HG03565 (cell line): ENCODE measurements at regions not wholly inside any gene's neighbourhood (a gene's known extent, or its start where the extent isn't known, plus 50 kb on each side); places are given as distances from the start of the nearest gene placed in this dataset.

Source experiments
- ATAC-seq: cut with Tn5 transposase; IDR thresholded peaks from one replicate; pipeline ENCODE4 v1.9.1; 2021; ENCODE audit warnings: mild to moderate bottlenecking, moderate library complexity; ENCODE audit not compliant: unreplicated experiment

DNA sequence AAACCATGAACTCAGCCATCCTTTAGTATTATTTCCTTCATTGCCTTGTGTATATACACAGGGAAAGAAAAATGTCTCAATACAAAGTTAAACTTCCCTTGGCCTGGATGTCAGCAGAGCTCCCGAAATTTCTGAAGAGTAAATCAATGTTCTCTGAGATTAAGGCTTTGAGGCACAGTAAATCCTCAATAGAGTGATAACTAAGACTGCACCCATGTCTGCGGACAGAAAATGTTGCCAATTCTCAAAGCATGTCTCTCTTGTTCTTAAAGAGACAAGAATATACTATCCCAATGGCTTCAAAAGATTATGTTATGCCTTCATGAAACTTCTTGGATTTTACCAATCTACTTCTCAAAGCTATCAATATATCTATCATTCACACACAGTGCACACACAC lies 1196.7 kb upstream of the TENM4 start:
- no peak for ATAC-seq

DNA sequence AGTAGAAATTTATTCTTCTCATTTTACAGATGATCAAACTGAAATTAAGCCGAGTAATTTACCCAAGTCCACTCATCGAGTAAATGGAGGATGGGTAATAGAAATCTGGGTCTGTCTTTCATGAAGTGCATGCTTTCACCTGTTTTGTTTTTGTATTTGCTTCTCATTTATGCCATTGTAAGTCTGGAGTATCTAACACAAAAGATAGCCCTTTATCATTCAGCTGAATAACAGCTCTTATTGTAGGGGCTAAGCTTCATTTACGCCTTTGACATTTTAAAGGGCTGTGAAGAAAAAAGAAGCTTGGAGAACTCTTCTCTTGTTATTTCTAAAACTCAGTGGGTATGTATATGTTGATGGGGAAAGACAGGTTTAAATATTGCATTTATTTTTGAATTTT lies 1196.2 kb upstream of the TENM4 start:
- ATAC-seq = no peak

DNA sequence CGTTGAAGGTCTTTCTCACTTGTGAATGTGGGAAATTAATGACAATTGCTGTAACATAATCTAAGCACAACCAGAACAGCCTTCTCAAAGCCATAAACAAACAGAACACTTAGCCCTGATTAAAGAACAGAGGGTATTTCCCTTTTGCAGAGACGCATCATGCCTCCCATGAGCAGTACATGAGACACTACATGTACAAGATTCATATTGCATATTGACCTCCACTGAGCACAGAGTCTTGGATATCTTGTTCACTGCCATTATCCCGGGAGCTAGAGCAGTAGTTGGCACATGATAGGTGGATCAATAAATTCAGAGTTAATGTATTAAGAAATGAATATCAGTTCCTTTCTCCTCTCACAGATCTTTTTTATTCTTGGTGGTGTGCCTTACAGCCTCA lies 1194.3 kb upstream of the TENM4 start:
- ATAC-seq = no peak

DNA sequence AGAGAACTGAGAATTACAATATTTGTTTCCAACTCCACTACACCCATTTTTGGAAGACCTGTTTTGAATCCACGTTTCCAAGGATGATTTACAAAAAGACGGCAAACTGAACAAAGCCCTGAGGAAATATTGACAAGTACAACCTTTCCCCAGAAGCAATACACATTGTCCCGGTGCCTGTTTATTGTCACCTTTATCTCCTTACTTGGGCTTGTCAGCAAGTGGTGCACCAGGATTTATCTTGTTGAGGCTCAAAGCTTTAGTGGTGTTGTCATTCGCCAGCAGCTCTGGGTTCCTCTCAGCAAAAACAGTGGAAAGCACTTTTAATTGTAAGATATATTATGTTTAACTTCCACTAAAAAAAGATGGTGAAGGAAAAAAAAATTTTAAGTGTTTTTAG lies 1191.9 kb upstream of the TENM4 start:
- ATAC-seq = no peak

DNA sequence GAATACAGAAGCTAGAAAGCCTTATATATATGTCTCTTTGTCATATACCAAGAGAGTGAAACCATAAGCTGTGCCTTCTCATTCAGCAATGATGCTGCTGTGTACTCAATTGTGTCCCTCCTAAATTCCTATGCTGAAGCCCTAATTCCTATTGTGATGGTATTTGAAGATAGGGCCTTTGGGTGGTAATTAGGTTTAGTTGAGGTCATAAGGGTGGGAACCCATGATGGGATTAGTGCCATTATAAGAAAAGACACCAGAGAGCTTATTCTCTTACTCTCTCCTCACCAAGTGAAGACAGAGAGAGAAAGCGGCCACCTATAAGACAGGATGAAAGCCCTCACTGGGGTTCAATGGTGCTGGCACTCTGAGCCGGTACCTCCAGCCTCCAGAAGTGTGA lies 1191.3 kb upstream of the TENM4 start:
- ATAC-seq = no peak

DNA sequence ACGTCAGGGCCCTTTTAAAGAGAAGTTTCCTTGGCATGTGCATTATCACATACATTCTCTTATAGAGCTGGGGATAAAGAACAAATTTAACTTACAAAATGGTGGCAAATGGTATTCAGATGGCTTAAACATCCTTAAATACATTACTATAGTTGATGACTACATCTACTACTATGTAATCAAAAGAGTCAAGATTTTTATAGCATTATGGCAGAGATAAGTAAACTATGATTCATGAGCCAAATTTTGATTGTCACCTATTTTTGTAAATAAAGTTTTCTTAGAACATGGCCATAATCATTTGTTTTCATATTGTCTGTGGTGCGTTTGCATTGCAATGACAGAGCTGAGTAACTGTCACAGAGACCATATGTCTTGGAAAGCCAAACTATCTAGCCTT lies 1188.6 kb upstream of the TENM4 start:
- ATAC-seq = no peak

DNA sequence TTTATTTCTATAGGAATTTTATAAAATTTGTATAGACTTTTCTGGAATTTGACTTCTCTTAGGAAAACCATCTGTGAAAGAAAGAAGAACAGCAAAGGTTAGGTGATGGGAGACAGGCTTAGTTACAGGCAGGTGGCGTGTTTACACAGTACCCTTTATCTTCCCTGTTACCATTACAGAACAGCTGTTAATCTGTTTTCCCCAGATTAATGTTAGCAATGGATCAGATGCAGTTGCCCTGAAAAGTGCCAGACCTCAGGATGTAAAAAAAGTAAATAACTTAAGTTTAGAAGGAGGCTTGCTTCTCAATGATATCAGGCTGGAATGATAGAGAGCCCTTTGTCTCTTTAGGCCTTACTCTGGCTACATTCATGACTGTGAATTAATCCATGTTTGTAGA lies 1186.5 kb upstream of the TENM4 start:
- ATAC-seq = no peak

DNA sequence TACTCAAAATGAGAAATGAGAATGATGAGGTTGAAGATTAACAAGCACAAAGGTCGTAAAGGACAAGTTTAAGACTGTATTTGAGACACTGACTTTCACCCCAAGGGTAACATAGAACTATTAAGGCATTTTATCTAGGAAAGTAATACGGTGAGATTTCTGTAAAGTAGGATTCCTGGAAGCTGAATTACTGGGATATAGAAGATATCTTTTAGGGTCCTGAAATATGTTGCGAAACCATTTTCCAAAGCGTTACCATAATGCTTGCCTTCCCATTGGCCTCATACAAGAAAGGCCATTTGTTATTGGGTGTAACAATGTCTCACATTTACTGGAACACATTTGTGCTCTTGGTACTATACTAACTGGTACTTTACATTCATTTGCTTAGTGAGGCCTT lies 1185.9 kb upstream of the TENM4 start:
- no peak for ATAC-seq

DNA sequence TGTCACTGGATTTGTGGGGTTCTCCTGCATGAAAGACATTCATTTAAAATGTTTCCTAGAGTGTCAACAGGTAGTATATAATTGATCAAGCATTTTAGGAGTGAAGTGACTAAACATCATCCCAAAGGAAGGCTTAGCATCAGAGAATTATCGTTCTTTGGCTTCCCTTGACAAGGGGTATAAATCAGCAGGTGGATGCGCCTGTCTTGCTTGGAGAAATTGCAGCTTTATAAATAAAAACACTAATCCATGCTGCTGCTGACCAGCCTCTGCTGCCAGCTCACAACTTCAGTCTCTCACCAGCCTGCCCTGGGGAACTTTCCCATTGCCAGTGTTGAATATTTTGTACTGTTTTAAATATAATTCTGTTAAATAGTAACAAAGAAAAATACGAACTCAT lies 1184.7 kb upstream of the TENM4 start:
- ATAC-seq = no peak

DNA sequence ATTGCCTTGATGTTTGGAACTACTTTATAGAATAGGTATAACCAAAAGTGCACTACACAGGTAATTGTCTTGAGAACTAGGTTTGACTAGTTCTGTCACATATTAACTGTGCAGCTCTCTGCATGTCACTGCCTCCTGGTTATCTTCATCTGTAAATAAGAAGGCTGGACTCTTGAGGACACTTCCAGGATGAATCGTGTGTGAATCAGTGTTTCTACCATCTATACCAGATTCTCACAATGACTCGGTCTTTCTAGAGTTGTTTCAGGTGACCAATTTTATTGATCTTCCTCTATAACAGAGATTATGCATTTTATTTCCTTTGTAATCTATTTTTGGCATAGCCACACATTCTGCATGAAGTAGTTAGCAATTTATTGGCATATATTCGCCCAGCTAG lies 1181.0 kb upstream of the TENM4 start:
- ATAC-seq = no peak

DNA sequence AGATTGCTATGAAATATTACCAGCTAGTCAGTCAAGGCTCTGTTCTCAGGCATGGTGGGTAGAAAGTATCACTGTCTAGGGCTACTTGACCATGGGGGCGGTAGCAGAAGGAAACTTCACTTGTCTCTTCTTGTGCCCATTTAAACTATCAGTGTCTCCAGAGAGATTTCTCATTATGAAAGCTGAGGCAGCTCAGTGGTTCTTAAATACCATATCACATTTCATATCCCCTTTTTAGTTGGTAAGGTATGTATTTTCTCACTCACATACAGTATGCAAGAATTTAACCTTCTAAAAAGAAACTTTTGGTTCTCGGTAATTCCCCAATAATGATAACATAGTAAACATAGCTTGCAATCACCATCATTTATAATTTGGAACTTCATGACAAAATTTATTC lies 1180.0 kb upstream of the TENM4 start:
- ATAC-seq = no peak

DNA sequence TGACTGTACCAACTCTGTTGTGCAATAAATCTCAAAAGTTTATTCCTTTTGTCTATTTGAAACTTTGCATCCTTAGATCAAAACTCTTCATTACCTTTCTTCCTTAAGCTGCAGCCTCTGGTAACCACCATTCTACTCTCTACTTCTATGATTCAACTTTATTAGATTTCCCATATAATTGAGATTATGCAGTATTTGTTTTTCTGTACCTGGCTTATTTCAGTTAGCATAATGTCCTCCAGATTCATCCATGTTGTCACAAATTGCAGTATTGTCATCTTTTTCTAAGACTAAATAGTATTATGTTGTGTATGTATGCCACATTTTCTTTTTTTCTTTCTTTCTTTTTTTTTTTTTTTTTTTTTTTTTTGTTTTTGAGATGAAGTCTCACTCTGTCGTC lies 1176.3 kb upstream of the TENM4 start:
- ATAC-seq = no peak

DNA sequence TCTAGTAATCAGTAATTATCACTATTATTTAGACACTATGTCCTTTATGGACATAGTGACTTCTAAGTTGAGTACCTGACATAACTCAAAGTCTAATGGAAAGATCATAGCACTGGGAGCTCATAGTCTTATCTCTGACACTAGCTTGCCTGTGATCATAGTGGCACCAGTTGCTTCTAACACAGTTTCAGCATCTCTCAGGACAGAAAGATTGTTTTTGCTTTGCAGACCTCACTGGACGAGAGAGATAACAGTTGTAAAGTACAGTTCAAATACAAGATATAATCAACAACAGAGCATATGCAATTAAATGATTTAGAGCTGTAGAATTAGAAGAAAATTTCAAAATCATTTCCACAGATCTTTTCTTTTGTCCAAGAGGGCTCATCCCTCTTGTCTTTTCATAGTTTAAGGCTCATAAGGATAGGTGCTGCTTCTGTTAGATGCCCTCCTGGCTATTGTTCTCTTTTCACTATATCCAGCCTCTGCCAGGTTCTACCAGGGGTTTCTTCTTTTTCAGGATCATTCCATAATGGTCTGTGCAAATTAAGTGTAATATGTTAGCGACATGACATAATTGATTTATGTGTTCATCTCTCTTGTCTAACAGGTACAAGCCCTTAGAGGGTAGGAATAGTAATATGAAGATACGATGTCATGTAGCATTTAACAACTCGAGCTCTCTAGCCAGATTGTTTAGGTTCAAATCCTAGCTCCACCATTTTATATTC lies 1175.4 kb upstream of the TENM4 start:
- ATAC-seq = no peak

DNA sequence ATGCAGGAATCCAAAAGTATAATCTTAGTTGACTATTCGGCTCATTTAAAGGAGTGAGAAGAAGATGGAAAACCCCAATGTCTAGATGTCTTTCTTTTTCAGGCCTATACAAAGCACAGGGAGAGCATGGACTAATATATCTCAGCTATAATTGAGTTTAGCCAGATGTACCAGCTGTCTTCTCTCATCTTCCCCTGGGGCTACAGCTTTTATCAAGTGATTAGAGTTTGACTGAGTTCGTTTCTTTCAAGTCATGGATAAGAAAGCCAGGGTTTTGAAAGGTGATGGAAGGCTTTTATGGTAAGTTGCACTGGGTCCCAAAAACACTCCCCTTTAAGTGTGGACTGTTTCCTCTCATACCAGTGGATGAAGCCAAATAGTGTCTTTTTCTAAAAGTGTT lies 1172.8 kb upstream of the TENM4 start:
- ATAC-seq = no peak

DNA sequence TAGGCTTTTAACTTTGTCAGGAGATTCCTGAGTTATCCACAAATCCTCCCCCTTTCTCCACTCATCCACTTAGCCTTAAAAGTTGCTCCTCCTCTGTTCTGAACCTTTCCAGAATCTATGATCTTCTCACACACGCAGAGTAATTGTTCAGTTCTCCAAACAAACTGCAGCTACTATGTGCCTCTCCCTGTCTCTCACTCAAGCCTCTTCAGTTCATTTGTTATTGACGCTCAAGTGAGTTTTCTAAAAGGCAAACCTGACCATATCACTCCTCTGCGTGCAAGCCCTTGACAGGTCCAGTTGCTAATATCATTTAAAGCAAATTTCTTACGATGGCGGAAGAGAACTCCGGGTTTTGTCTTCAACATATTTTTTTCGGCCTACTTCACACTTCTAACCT lies 1169.7 kb upstream of the TENM4 start:
- ATAC-seq = no peak

DNA sequence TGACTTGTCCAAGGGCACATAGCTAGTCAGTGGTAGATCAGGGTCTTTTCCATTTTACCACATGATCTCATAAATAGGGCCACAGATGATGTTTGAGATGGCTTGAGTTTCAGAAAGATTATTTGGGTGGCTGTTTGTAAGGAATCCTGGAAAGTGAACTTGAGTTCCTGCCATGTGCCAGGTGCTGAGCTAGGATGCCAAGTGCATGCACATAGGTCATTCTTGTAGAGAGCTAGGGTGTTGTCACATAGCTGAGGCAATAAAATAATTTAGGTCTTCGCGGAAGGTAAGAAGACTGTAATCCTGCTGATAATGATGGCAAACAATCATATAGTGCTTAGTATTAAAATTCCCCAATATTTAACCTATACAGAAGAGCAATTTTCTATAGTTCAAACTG lies 1162.6 kb upstream of the TENM4 start:
- no peak for ATAC-seq

DNA sequence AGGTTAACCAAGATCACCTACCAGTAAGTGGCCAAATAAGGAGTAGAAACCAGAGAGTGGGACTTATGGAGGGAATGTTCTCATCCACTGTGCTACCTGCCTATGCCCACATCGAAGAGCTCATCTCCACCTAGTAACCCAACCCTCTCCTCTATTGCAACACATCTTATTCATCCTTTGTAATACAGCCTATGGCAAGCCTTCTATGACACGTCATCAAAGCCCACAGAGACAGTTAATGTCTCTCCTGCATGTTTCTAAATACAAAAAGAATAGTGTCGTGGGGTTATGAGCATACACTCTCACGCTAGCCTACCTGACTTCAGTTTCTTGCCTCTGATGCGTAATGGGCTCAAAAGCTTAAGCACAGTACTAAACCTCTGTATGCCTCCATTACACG lies 1158.1 kb upstream of the TENM4 start:
- ATAC-seq = no peak

DNA sequence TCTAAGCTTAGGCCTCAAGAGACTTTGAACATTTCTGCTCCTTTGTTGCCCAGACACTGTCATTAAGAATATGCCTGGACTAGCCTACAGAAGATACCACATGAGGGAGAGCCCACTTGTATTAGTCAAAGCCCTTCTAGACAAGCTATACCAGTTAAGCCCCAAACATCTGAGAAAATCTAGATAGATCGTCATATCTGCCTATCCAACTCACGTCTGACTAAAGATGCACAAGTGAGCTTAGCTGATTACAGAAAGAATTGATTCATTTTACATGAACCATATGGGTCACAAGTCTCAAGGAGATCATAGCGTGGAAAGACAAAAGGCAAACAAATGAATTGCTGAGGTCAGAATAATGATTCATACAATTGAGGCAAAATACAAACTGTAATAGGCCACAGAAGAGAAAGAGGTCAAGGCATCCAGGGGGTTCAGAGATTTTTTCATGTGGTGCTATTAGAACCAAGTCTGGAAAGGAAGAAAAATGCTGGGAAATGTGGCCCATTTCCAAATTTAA lies 1155.5 kb upstream of the TENM4 start:
- no peak for ATAC-seq

DNA sequence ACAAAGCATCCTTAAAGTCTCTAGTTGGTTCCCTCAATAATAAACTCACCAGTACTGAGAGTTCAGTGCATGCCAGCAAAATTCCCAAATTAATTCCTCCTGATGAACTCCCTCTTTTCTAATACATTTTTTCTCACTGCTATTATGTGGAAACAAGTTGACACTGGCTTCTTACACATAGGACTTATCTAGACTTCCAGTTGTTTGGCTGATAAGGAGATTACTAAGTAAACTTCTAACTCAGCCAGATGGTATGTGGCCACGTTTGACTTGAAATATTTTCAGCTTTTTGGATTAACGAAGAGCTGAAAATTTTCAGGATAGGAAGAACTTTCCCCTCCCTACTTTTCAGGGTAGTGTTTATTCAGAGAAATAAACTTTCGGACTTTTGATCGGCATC lies 1154.2 kb upstream of the TENM4 start:
- no peak for ATAC-seq

DNA sequence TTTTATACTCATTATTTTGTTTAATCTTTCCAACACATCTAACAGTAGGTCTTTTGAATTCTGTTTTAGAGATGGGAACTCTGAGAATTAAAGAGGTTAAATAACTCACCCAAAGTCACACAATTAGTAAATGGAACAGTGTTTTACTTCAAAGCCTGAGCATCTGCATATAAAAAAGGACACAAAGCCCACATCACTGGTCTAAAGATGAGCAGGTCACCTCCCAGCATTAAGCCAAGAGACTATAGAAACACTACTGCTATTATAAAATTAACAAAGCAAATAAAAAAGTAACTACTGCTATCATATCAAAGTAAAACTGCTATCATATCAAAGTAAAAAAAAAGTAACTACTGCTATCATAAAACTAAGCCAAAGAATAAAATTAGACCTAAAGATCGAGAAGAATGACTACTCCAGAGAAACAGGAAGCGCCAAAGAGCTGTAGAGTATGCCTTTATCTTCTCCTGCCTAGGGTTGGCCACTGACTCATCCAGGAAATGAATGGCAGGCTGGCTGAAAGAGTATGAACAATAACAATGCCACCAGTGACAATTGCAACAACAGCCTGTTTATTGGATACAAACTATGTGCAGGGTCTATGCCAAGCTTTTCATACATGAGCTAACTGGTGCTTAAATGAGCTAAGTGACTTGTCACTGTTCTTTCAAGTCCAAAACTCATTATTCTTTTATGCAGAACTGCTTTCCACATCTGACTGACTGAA lies 1153.0 kb upstream of the TENM4 start:
- no peak for ATAC-seq

DNA sequence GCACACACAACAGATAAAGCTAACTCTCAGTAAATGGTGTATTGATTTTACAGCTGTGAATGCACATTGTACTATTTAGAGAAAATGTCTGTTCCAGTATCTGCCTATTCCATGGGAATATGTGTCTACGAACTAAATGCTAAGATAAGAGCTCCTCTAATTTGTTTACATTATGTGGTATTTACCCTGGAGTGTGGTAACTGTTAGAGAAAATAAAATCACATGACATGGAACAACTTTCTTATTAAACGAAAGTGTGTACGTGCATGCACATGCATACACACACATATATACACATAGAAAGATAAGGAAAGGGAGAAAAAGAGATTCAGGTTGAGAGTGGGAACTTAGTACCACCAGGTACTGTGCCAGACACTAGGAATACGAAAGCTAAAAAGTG lies 1151.7 kb upstream of the TENM4 start:
- no peak for ATAC-seq

DNA sequence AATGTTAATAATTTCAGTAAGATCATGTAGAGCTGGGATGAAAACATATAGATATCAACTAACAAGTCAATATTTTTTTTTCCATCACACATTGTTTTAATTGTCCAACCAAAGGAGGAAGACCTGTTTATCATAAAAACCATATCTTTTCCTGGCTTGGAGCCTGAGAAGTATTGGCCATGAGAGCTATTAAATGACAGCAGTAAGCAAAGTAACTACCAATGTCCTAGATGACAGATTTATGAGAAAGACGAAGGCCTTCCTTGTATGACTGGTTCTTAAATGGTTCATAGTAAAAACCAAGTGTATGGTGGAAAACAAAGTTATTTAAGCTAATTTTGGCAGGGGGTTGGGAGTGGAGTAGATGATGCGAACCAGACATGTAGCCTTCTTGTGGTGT lies 1147.1 kb upstream of the TENM4 start:
- ATAC-seq = no peak

DNA sequence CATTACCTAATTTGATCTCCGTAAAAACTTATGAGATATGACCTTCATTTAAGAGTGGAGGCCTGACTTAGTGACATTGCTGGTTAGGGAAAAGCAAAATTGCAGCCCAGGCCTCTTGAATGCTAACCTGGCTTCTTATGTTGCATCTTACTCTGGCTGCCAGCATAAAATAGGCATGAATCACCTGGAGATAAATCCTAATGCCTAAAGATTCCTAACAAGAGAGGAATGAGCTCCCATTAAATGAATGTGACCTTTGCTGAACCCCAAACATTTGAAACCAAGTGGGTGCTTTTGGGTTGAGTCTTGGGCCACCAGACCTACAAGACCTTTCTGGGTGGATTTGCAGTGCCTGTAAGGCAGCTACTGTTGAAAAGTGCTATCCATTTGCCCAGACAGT lies 1145.6 kb upstream of the TENM4 start:
- ATAC-seq = no peak
